ENCODE measurements at regions not wholly inside any gene's neighbourhood (a gene's known extent, or its start where the extent isn't known, plus 50 kb on each side); places are given as distances from the start of the nearest gene placed in this dataset.

GRCh38 chr12:105935106-105935505 lies 203.6 kb downstream of the NUAK1 start:
- no peak for TF ChIP-seq EZH2 (IDR thresholded peaks at IDR 0.05; ENCODE audit: borderline replicate concordance, low read length)
- TF ChIP-seq CTCF (IDR thresholded peaks at IDR 0.05; ENCODE audit: low read length): no peak

Measured in OCI-LY1 (cell line).